ENCODE measurements at regions not wholly inside any gene's neighbourhood (a gene's known extent, or its start where the extent isn't known, plus 50 kb on each side); places are given as distances from the start of the nearest gene placed in this dataset.

DNA sequence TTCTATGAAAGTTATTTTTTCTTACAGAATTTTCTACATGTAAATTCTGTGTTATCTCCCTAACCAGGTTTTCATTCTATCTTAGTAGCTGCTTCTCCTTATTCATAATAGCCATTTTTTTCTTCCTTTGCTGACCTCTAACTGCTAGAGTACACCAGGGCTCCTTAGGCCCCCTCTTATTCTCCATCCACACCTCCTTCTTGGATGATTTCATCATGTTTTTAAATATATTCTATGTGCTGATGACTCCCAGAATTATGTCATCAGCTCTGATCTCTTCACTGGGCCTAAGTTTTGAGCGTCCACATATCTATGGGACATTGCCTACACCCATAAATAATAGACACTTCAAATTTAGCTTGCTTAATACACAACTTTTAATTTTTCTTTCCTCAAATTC, 721.5 kb downstream of the SLC16A7 start:
- TF ChIP-seq, protein P1, sequence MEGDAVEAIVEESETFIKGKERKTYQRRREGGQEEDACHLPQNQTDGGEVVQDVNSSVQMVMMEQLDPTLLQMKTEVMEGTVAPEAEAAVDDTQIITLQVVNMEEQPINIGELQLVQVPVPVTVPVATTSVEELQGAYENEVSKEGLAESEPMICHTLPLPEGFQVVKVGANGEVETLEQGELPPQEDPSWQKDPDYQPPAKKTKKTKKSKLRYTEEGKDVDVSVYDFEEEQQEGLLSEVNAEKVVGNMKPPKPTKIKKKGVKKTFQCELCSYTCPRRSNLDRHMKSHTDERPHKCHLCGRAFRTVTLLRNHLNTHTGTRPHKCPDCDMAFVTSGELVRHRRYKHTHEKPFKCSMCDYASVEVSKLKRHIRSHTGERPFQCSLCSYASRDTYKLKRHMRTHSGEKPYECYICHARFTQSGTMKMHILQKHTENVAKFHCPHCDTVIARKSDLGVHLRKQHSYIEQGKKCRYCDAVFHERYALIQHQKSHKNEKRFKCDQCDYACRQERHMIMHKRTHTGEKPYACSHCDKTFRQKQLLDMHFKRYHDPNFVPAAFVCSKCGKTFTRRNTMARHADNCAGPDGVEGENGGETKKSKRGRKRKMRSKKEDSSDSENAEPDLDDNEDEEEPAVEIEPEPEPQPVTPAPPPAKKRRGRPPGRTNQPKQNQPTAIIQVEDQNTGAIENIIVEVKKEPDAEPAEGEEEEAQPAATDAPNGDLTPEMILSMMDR (IDR thresholded peaks at IDR 0.05; ENCODE audit: extremely low read depth, insufficient read depth, missing control alignments) = no peak
- DNase-seq (ENCODE audit: low spot score) = no peak
- in situ Hi-C loops (cut with MboI; ENCODE audit: low pct_unique_long_range_greater_than_20kb, low sequenced_read_pairs, unreplicated experiment) = no loop called here

DNA sequence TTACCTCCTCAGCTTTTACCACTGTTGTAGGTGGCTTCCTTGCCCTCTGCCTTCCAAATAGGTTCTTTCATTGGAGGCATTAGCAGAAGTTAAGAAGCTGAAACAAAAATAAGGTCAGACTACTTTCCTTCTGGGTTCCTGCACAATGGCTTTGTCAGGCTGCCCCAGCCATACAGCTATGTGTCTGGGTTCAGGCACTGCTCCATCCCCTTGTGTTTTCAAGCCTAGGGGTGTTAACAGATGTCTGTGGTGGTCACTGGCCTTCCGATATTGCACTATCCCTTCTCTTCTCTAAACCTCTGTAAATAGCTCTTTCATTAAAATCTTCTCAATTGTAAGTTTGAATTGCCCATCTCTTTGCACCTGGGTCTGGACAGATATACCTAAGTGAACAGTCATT, 728.9 kb downstream of the SLC16A7 start:
- no peak for DNase-seq (ENCODE audit: low spot score)
- in situ Hi-C loops (cut with MboI; ENCODE audit: low pct_unique_long_range_greater_than_20kb, low sequenced_read_pairs, unreplicated experiment) = no loop called here
- TF ChIP-seq, protein P1 (IDR thresholded peaks at IDR 0.05; ENCODE audit: extremely low read depth, insufficient read depth, missing control alignments) = no peak

DNA sequence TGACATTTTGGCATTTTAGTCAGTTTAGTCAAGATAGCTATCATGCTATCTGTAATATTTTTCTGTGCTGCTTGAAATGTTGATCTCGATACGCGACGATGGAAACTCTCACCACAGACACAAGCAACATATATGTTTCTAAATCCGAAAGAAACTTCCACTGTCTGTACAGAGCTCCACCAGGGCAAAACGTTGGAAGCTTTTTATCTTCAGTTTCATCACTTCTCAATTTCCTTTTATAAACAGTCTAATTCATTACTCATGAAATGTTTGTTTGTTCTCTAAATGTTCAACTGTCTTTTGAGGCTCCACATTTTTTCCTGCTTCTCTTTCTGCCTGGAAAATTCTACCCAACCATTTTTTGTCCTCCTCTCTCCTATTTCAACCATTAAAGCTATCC, 737.6 kb downstream of the SLC16A7 start:
- TF ChIP-seq, protein P1 (IDR thresholded peaks at IDR 0.05; ENCODE audit: extremely low read depth, insufficient read depth, missing control alignments) = no peak
- DNase-seq (ENCODE audit: low spot score) = no peak
- in situ Hi-C loops (cut with MboI; ENCODE audit: low pct_unique_long_range_greater_than_20kb, low sequenced_read_pairs, unreplicated experiment) = no loop called here

DNA sequence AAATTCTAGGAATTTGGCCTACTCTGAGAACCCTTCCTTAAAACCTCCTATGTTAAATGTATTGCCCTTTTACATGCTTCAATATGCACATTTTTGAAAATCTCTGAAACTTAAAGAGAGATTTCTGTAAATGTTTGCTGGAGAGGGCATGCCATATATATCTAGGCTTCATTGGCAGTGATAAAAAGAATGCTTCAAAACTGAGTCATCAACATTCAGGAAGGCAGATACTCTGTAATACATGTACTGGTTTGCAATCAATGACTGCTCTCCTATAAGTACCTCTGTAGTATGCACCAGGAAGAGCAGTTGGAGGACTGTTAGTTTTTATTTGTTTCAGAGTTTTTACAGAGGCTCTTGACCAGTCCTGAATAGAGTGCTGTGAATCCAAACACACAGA, 739.9 kb downstream of the SLC16A7 start:
- in situ Hi-C loops (cut with MboI; ENCODE audit: low pct_unique_long_range_greater_than_20kb, low sequenced_read_pairs, unreplicated experiment) = no loop called here
- no peak for DNase-seq (ENCODE audit: low spot score)
- TF ChIP-seq, protein P1 (IDR thresholded peaks at IDR 0.05; ENCODE audit: extremely low read depth, insufficient read depth, missing control alignments) = no peak

DNA sequence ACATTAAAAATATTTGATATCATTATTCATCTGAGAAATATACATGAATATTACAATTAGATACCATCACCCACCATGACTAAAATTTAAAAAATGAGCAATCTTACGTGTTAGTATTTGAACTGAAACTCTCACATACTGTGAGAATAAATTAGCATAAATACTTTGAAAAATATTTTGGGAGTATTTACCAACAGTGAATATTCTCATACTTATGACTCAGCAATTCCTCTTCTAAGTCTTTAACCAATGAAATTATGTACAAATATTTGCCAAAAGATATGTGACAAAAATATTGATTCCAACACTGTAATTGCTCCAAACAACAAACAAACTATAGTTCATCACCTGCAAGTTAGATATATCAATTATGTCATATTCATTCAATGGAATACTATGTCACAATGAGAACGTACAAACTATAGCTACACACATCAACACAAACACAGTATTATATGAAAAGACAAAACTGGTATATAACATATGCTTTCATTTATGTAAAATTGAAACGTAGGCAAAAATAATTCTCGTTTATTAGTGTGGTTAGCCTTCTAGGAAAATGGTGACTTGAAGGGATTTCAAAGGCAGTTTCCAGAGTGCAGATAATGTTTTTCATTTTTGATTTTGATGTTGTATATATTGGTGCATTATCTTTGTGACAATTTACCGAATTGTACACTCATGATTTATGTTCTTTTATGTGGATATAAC, 742.2 kb downstream of the SLC16A7 start:
- DNase-seq (ENCODE audit: low spot score) = no peak
- in situ Hi-C loops (cut with MboI; ENCODE audit: low pct_unique_long_range_greater_than_20kb, low sequenced_read_pairs, unreplicated experiment) = no loop called here
- TF ChIP-seq, protein P1 (IDR thresholded peaks at IDR 0.05; ENCODE audit: extremely low read depth, insufficient read depth, missing control alignments) = no peak

DNA sequence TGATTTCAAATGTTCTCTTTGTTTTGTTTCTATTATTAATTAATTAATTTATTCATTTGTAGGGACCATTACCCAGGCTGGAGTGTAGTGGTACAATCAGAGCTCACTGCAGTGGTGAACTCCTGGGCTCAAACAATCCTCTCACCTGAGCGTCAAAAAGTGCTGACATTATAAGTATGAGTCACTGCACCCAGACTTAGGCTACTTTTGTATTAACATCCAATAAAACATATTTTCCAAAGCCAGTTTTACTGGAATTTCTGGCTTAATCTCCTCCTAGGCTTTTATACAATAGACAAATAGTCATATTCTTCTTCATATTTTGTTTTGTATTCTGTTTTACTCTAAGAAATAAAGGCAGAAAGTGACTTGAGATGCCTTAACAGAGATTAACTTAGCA, 749.6 kb downstream of the SLC16A7 start:
- in situ Hi-C loops (cut with MboI; ENCODE audit: low pct_unique_long_range_greater_than_20kb, low sequenced_read_pairs, unreplicated experiment) = no loop called here
- DNase-seq (ENCODE audit: low spot score) = no peak
- TF ChIP-seq, protein P1 (IDR thresholded peaks at IDR 0.05; ENCODE audit: extremely low read depth, insufficient read depth, missing control alignments) = no peak
